GM18499 (cell line): ENCODE measurements at regions not wholly inside any gene's neighbourhood (a gene's known extent, or its start where the extent isn't known, plus 50 kb on each side); places are given as distances from the start of the nearest gene placed in this dataset.
"Not testable (repeated sequence)": the region's sequence is repeated elsewhere in the genome, so short reads cannot be mapped to it uniquely, and the experiment has no call there.

Source experiments
- ATAC-seq: cut with Tn5 transposase; IDR thresholded peaks from one replicate; pipeline ENCODE4 v1.9.1; 2021; ENCODE audit warnings: moderate number of reproducible peaks; ENCODE audit not compliant: insufficient read depth, unreplicated experiment

GRCh38 chr3:14272041-14272958 lies 93.7 kb downstream of the LSM3 start:
- not testable (repeated sequence) for ATAC-seq

GRCh38 chr3:14272959-14273560 lies 94.4 kb downstream of the LSM3 start:
- ATAC-seq, result not testable (repeated sequence)

GRCh38 chr3:14273901-14274611 lies 95.4 kb downstream of the LSM3 start:
- no peak for ATAC-seq

DNA sequence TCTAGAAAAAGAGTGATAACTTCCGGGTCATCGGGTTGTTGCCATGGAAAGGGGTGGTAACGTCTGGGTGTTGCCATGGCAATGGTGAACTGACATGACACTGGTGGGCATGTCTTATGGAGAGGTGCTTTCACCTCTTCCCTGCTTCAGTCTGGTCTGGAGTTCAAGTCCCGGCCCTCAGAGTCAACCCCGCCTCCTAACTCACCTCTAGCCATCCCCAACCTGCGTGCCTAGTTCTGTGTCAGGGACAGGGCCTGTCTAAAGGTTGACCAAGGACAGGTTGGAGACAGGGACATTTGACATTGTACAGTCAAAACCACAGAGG lies 96.0 kb downstream of the LSM3 start:
- no peak for ATAC-seq

- ATAC-seq, result no peak
These were observed 96.7 kb downstream of the LSM3 start for GRCh38 chr3:14274999-14275961.

DNA sequence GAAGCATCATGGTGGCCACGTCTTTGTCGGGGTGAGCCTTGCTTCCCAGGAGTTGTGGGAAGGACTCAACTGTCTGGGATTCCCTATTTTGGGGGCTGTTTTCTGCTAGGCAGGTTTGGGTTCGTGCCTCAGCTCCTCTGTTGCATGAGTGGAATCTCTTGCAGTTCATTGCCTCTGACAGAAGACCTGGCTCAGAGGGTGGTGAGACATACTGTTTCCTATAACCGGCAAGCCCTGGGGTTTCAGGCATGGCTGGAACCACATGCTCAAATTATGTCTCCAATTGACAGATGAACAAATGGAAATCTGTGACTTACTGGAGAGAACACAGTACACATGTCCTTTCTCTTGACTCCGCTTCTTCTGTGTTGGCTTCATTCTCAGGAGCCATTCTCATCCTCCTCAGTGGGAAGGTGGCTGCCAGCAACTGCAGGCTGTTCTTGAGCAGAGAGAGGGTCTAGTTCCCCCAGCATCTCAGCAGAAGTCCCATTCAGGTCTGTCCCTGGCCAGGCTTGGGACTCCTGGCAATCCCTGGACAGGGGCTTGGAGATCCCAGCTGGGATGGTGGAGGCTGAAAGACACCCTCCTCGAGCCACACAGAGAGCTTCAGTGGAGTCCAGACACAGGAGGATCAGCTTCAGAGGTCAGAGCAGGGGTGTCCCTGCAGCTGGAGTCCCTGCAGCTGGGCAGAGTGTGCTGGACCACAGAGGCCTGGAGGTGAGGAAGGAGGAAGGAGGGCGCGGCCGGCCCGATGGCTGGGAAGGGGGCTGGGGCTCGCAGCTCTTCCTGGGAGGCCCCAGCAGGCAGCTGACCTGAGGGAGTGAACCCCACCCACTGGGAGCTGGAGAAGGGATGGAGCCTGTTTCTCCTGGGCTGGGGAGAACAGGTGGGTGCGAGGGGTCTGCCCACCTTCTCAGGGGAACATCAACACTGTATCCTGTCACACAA lies 97.6 kb downstream of the LSM3 start:
- no peak for ATAC-seq

GRCh38 chr3:14277557-14277956 lies 98.9 kb downstream of the LSM3 start:
- ATAC-seq, result no peak

- no peak for ATAC-seq
These were observed 99.7 kb downstream of the LSM3 start for GRCh38 chr3:14278265-14278798.

DNA sequence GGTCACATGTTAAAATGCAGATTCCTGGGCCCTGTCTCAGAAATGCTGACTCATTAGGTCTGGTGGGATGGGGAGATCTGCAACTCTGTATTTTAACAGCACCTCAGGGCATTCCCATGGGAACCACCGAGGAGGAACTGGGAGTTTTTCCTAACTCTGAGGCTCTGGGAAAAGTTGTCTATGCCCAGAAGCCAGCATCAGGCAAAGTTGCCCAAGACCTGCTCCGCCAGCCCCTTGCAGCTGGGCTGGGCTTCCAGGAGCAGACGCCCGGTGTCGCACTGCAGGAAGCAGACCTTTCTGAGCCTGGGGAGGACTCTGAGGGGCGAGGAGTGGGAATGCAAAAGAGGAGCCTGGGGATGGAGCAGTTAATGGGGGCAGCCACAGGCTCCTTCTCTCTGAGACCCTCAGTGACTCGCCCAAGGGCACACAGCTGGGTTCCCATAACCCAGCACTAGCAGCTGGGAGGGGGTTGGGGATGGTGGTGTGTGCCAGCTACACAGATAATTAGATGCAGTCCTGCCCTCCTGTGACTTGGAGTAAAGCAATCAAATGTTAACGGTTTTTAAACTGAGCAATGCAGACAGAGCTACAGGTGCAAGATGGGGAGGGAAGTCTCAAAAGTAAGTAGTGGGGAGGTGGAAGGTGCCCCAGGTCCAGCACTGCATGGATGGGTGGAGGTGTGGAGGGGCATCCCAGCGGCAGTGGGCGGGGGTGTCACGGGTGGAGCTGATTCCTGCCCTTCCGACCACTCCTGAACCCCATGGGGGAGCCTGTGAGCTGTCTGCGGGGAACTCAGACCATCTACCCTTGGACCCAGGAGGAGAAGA lies 100.4 kb downstream of the LSM3 start:
- ATAC-seq, result no peak

DNA sequence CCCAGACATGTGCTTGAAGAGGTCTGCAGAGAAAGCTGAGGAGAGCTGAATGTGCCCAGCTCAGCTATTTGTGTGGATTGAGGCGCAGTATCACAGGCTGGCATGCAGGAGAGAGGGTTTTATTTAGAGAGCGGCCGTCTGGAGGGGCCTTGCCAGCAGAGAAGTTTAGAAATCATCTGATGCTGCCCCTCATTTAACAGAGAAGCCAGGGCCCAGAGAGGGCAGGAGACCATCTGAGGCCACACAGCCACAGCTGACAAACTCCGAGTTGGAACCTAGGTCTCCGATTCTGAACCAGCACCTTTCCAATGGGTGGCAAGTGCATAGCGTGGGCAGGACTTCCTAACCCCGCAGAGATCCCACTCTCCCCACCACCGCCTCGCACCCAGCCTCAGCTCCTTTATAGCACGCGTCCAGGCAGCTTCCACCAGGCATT lies 101.0 kb downstream of the LSM3 start:
- no peak for ATAC-seq

DNA sequence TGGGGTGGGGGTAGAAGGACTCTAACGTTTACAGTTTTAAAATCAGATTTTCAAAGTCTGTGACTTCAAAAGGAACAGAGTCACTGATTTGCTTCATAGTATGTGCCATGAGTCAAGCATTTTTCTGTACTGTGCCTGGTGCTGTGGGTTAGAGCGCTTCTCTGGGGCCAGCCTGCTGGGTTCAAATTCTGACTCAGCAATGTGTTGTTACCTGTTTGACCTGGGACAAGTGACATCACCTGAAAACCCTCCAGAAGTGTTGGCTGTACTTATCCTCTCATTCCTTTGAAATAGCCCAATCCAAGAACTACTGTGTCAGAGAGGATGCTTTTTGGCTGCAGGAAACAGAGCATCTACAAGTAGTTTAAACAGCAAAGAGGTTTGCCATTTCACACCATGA lies 101.7 kb downstream of the LSM3 start:
- no peak for ATAC-seq

- no peak for ATAC-seq
These were observed 102.4 kb downstream of the LSM3 start for GRCh38 chr3:14281053-14281452.

GRCh38 chr3:14282001-14282705 lies 103.5 kb downstream of the LSM3 start:
- no peak for ATAC-seq

- no peak for ATAC-seq
These were observed 104.1 kb downstream of the LSM3 start for GRCh38 chr3:14282706-14283075.

DNA sequence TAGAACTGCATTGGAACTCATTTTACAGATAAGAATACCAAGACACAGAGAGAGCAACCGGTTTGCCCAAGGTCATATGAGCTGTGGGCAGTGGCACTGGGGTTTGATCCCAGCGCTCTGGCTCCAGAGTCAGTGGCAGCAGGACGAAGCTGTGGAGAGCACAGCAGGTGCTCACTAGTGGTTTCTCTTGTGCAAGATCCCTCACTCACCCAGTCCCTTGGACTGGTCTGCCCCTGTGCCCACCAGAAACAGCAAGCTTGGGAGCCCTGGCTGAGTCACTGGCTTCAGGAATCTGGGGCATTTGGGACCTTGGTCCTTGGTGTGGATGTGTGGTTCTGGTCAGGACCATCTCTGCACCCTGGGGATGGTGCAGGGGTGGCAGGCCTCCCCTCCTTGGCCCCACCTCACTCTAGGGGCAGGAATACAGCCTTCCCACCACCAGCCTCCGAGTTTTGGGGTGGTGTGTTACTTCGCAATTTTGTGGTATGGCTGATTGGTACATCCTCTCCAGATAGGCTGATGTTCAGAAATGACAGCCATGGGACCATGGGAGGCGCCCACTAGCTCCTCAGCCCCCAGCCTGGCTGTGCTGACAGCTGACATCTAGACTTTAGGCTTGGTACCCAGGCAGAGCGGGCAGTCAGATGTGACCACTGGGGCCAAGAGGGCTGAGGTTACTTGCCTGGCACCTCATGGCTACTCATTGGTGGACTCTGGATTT lies 104.6 kb downstream of the LSM3 start:
- no peak for ATAC-seq

- no peak for ATAC-seq
These were observed 105.3 kb downstream of the LSM3 start for GRCh38 chr3:14283813-14284438.
